ENCODE measurements at regions not wholly inside any gene's neighbourhood (a gene's known extent, or its start where the extent isn't known, plus 50 kb on each side); places are given as distances from the start of the nearest gene placed in this dataset.

DNA sequence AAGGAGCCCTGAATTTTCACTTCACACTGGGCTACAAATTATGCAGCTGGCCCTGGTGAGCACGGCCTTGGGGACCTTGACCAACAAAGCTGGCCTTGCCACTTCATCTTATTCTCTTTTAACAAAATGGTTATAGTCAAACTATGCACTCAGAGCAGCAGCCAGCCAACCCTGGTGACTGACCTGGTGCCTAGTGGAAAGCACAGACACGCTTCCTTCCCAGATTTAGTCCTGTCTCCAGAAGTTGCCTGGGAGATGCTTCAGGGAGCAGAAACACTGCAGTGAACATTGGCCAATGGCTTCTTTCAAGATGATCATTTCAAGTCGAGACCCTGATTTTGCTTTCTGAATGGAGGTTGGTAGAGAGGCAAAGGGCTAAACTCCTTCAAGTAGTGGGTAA, 249.3 kb downstream of the SIPA1L2 start:
- FAIRE-seq (no peak), DNase-seq (ENCODE audit: insufficient read length, low spot score) (no peak)
- TF ChIP-seq POU2F2 (IDR thresholded peaks at IDR 0.05; ENCODE audit: low read depth, low read length) (no peak), POLR2AphosphoS5 (IDR thresholded peaks at IDR 0.05; ENCODE audit: low read depth, low read length) (no peak), POLR2A (IDR thresholded peaks at IDR 0.05; ENCODE audit: low read depth, low read length) (no peak), SPI1 (IDR thresholded peaks at IDR 0.05; ENCODE audit: low read depth, low read length) (no peak), TAF1 (IDR thresholded peaks at IDR 0.05; ENCODE audit: low read depth, low read length) (no peak), PAX5 (IDR thresholded peaks at IDR 0.05; ENCODE audit: insufficient read depth, low read length, severe bottlenecking) (no peak)

DNA sequence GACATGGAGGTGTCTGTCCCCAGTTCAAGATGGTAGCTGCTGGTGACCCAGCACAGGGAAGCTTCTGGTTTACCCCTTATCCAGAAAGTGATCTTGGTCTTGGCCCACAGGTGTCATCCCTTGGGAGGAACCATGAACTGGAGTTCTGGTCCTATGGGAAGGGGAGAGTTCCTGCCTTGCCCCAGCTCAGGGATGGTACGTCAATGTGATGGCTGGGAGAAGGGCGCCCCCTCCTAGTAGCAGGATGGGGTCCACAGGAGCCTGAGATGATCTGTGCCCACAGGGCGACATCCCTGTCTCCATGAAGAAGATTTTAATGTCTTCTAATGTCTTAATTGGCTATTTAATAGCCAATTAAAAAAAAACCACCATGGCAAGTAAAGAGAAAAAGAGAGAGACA, 249.8 kb downstream of the SIPA1L2 start:
- TF ChIP-seq POU2F2 (IDR thresholded peaks at IDR 0.05; ENCODE audit: low read depth, low read length) = no peak
- no peak for TF ChIP-seq POLR2AphosphoS5 (IDR thresholded peaks at IDR 0.05; ENCODE audit: low read depth, low read length)
- FAIRE-seq = no peak
- DNase-seq (ENCODE audit: insufficient read length, low spot score) = no peak

DNA sequence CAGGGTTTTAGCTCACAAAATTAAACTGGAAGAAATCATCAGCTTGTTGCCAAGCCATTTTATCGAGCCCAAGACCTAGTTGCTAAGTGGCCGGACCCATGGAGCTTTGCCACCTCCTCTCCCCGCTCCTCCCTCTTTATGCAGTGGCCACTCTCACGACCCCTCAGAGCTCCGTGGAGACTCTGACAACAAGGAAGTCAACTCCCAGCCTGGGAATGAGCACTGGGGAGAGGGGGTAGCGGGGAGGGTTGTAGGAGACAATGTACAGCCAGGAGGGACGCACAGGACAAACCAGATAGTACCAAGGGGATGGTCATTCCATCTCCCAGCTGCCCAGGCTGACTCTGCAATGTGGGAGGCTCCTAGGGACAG, 250.9 kb downstream of the SIPA1L2 start:
- DNase-seq (ENCODE audit: insufficient read length, low spot score) (no peak), FAIRE-seq (no peak)
- no peak for TF ChIP-seq POLR2AphosphoS5 (IDR thresholded peaks at IDR 0.05; ENCODE audit: low read depth, low read length)
- TF ChIP-seq POU2F2 (IDR thresholded peaks at IDR 0.05; ENCODE audit: low read depth, low read length) = no peak
- TF ChIP-seq SPI1 (IDR thresholded peaks at IDR 0.05; ENCODE audit: low read depth, low read length) = no peak
- no peak for TF ChIP-seq TAF1 (IDR thresholded peaks at IDR 0.05; ENCODE audit: low read depth, low read length)
- no peak for TF ChIP-seq POLR2A (IDR thresholded peaks at IDR 0.05; ENCODE audit: low read depth, low read length)
- TF ChIP-seq PAX5 (IDR thresholded peaks at IDR 0.05; ENCODE audit: insufficient read depth, low read length, severe bottlenecking) = no peak

DNA sequence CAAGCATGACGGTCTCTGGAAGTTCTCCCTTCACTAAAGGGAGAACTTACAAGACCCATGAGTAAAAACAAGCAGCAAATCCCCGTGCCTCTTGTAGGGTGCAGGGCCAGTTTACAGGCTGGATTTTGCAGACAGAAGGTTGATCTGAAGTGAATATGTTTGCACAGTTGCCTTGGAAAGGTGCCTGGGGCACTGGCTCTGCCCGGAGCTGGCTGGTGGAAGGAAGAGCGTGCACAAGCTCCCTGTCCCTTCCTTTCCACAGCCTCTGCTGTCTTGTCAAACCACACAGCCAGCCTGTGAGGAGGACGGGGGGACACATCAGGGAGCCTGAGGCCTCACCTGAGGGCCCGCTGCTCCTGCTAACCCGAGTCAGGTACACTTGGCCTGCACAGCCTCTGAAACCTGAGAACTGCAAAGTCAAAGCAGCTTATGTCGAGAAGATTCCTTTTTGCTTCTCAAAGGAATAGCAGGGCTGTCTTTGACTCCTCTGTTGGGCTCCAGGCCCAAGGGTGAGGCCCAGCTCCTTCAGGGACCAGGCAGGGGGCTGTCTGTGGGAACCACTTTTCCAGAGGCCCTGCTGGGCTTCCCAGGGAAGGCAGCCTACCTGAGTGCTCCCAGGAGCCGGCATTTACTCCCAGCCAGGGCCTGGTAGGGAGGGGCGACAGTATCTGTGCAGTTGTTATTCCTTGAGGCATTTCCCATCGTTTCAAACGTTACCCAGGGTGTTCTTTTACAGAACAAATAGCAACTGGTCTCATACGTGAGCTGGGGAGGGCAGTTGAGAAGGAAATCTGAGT, 251.5 kb downstream of the SIPA1L2 start:
- no peak for DNase-seq (ENCODE audit: insufficient read length, low spot score)
- no peak for FAIRE-seq
- no peak for TF ChIP-seq TAF1 (IDR thresholded peaks at IDR 0.05; ENCODE audit: low read depth, low read length)

DNA sequence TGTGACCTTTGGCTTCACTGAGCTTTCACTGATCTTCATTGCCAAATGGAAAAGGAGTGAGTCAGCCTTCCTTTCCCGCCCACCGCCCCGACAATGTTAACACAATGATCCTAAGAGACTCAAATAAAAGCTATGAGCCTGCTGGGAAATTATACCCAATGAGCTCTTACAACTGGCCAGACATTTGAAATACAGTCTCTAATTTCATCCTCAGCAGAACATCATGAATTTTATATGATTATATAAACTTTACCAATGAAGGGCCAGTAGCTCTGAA, 252.5 kb downstream of the SIPA1L2 start:
- no peak for FAIRE-seq
- TF ChIP-seq POLR2AphosphoS5 (IDR thresholded peaks at IDR 0.05; ENCODE audit: low read depth, low read length) = no peak
- TF ChIP-seq POU2F2 (IDR thresholded peaks at IDR 0.05; ENCODE audit: low read depth, low read length) = no peak
- TF ChIP-seq SPI1 (IDR thresholded peaks at IDR 0.05; ENCODE audit: low read depth, low read length) = no peak
- TF ChIP-seq PAX5 (IDR thresholded peaks at IDR 0.05; ENCODE audit: insufficient read depth, low read length, severe bottlenecking) = no peak
- TF ChIP-seq TAF1 (IDR thresholded peaks at IDR 0.05; ENCODE audit: low read depth, low read length) = no peak
- TF ChIP-seq POLR2A (IDR thresholded peaks at IDR 0.05; ENCODE audit: low read depth, low read length) = no peak
- no peak for DNase-seq (ENCODE audit: insufficient read length, low spot score)

DNA sequence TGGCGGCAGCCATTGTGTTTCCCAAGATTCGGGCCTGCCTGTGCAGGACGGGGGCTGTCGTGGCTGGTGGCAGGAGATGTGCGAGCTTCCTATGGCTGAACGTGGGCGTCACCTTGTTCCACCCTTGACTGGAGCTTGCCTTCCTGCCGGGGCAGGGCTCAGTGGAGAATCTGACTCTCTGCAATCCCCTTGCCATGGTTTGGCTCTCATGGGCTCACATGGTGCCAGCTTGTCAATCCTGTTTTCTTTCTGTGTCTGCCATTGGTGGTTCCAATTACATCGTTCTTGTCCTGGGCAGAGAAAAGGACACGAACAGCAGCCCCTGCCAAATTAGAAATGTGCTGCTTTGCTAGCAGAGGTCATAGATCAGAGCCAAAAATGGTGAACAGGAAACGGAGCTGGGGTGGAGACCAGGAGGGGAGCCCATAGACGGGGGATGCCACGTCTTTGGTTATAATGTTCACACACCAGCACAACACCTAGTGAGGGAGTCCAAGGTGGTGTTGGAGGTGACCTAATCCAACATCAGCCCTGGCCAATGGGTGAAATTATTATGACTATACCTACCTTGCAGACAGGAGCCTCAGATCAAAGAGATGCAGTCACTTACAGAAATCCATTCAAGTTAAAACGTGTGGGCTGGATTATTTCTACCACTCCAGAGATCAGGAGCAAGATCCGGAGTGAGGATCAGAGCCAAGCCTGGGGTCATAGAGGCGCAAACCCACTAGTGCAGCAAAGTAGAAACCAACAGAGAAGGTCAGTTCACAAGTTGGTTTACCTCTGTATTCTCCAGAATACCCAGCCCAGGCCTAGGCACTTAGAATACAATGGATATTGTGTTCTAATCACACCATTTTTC, 253.1 kb downstream of the SIPA1L2 start:
- no peak for TF ChIP-seq POU2F2 (IDR thresholded peaks at IDR 0.05; ENCODE audit: low read depth, low read length)
- no peak for TF ChIP-seq TAF1 (IDR thresholded peaks at IDR 0.05; ENCODE audit: low read depth, low read length)
- TF ChIP-seq SPI1 (IDR thresholded peaks at IDR 0.05; ENCODE audit: low read depth, low read length) = no peak
- no peak for TF ChIP-seq POLR2AphosphoS5 (IDR thresholded peaks at IDR 0.05; ENCODE audit: low read depth, low read length)
- no peak for TF ChIP-seq POLR2A (IDR thresholded peaks at IDR 0.05; ENCODE audit: low read depth, low read length)
- TF ChIP-seq PAX5 (IDR thresholded peaks at IDR 0.05; ENCODE audit: insufficient read depth, low read length, severe bottlenecking) = no peak
- no peak for FAIRE-seq
- DNase-seq (ENCODE audit: insufficient read length, low spot score) = no peak

DNA sequence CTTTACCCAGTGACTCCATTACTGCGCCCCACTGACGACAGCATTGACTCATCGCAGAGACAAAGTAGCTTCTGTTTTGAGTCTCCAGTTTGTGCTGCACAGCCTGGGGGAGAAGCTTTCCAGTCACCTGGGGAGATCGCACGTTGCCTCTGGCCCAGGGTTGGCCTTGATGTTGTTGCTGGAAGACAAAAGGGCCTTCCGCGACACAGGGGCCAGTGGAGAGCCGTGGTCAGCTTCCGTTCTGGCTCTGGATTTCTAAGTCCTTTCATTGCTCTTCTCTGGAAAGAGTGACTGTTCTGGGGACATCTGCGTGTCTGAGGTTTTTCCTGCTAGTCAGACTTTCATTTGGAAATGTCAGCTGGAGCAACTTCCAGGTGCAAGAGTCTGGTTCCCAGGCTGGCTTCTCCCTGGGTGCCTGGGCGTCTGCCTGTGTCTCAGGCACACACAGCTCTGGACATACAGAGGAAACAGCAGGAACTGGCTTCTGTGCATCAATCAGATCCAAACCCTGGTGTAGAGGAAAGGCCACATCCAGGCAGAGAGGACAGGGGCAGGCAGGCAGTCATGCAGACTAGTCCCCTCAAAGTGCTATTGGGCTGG, 257.0 kb downstream of the SIPA1L2 start:
- FAIRE-seq (no peak), DNase-seq (ENCODE audit: insufficient read length, low spot score) (no peak)
- TF ChIP-seq SPI1 (IDR thresholded peaks at IDR 0.05; ENCODE audit: low read depth, low read length) (no peak), POLR2AphosphoS5 (IDR thresholded peaks at IDR 0.05; ENCODE audit: low read depth, low read length) (no peak), PAX5 (IDR thresholded peaks at IDR 0.05; ENCODE audit: insufficient read depth, low read length, severe bottlenecking) (no peak), TAF1 (IDR thresholded peaks at IDR 0.05; ENCODE audit: low read depth, low read length) (no peak), POU2F2 (IDR thresholded peaks at IDR 0.05; ENCODE audit: low read depth, low read length) (no peak)

DNA sequence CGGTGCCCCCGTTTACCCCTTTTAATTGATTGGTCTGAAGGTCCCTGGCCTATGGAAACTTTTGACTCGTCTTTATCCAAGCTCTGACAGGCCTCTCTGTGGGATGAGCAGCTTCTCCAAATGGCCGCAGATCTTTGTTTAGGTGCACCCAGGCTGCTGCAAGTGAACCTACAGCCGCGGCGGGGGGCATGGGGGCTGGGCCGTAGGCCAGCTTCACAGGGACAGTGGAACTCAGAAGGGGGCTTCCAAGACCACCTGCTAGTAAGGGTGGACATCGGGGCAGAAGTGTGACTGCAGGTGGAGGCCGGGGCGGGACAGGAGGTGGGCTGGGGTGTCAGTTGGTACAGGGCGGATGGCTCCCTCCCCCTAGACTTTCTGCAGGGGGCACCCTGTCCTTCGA, 257.5 kb downstream of the SIPA1L2 start:
- TF ChIP-seq POLR2A (IDR thresholded peaks at IDR 0.05; ENCODE audit: low read depth, low read length) = no peak
- TF ChIP-seq PAX5 (IDR thresholded peaks at IDR 0.05; ENCODE audit: insufficient read depth, low read length, severe bottlenecking) = no peak
- no peak for TF ChIP-seq POLR2AphosphoS5 (IDR thresholded peaks at IDR 0.05; ENCODE audit: low read depth, low read length)
- TF ChIP-seq POU2F2 (IDR thresholded peaks at IDR 0.05; ENCODE audit: low read depth, low read length) = no peak
- TF ChIP-seq SPI1 (IDR thresholded peaks at IDR 0.05; ENCODE audit: low read depth, low read length) = no peak
- FAIRE-seq = no peak

DNA sequence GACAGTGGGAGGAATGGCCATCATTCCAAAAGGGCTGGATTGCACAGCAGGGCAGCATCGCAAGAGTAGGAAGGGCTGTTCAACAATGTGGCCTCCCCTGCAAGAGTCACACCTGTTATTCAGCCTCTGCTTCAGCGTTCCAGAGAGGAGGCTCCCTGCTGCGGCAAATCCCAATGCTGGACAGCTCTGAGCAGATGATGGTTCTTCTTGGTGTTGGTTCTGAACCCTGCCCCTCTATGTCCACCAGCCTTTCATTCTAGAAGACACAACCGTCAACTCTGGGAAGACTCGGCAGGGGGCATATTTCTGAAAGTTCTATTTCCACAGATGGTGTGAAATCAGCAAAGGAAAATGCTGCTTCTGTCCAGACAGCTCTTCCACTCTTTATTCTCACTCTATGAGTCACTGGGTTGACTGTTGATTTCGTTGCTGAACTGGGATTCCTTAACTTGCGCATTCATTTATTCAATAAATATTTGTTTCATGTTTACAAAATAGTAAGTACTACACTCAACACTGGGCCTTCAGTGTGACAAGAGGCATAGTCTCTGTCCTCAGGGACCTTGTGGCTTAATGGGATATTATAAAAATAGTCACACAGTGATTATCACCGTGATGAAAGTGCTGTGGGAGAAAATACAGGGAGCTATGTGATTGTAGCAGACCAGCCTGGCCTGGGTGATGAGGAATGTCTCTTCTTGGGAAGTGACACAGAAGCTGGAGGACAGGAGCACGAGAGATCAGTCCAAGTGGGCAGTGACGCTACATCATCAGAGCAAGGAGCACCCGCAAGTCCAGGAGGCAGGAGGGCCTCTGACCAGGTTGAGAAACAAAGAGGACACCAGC, 260.3 kb downstream of the SIPA1L2 start:
- no peak for TF ChIP-seq POU2F2 (IDR thresholded peaks at IDR 0.05; ENCODE audit: low read depth, low read length)
- TF ChIP-seq POLR2A (IDR thresholded peaks at IDR 0.05; ENCODE audit: low read depth, low read length) = no peak
- TF ChIP-seq SPI1 (IDR thresholded peaks at IDR 0.05; ENCODE audit: low read depth, low read length) = no peak
- TF ChIP-seq PAX5 (IDR thresholded peaks at IDR 0.05; ENCODE audit: insufficient read depth, low read length, severe bottlenecking) = no peak
- TF ChIP-seq TAF1 (IDR thresholded peaks at IDR 0.05; ENCODE audit: low read depth, low read length) = no peak
- no peak for TF ChIP-seq POLR2AphosphoS5 (IDR thresholded peaks at IDR 0.05; ENCODE audit: low read depth, low read length)
- DNase-seq (ENCODE audit: insufficient read length, low spot score) (no peak), FAIRE-seq (no peak)

More for the DNA sequence above, 257.5 kb downstream of the SIPA1L2 start:
- DNase-seq (ENCODE audit: insufficient read length, low spot score) = no peak
